ENCODE measurements at regions not wholly inside any gene's neighbourhood (a gene's known extent, or its start where the extent isn't known, plus 50 kb on each side); places are given as distances from the start of the nearest gene placed in this dataset.
"Not testable (repeated sequence)": the region's sequence is repeated elsewhere in the genome, so short reads cannot be mapped to it uniquely, and the experiment has no call there.

GRCh38 chr4:158353541-158354304 is 143.4 kb downstream of the TMEM144 start:
- CTCF ChIA-PET, result no interaction called here
- POLR2A ChIA-PET, result no interaction called here
- Histone ChIP-seq H3K4me1 (ENCODE audit: control insufficient read depth, insufficient read depth, low read length) (no peaks in the 10 kb centered on the region), H3K27ac (ENCODE audit: extremely low read depth, low read depth, low read length) (no peak overlapping the region), H3K36me3 (ENCODE audit: control insufficient read depth in 2 of 2, insufficient read depth in 1 of 2, low read length in 2 of 2) (no peaks in the 10 kb centered on the region), H3K9me3 (ENCODE audit: control insufficient read depth, insufficient read depth, low read depth, low read length) (no peaks in the 10 kb centered on the region), H3K4me3 (ENCODE audit: low read depth, low read length) (no peak overlapping the region)
- TF ChIP-seq ZNF521 (tag by site-specific recombination; IDR thresholded peaks at IDR 0.05) (no peak), ZNF426 (tag by site-specific recombination; IDR thresholded peaks at IDR 0.05) (no peak), ZNF664 (tag by site-specific recombination; IDR thresholded peaks at IDR 0.05) (no peak), ZNF292 (tag by site-specific recombination; IDR thresholded peaks at IDR 0.05; ENCODE audit: borderline replicate concordance, low read depth) (no peak), ZNF19 (tag by site-specific recombination; IDR thresholded peaks at IDR 0.05; ENCODE audit: low read depth) (no peak), ZNF449 (tag by site-specific recombination; IDR thresholded peaks at IDR 0.05) (no peak), KLF1 (tag by site-specific recombination; IDR thresholded peaks at IDR 0.05) (no peak), ZNF24 (tag by site-specific recombination; IDR thresholded peaks at IDR 0.05) (no peak), ZNF792 (tag by site-specific recombination; IDR thresholded peaks at IDR 0.05) (no peak), ZNF626 (tag by site-specific recombination; IDR thresholded peaks at IDR 0.05) (no peak), ZNF175 (tag by site-specific recombination; IDR thresholded peaks at IDR 0.05) (no peak), GFI1B (tag by site-specific recombination; IDR thresholded peaks at IDR 0.05) (no peak), ZNF112 (tag by site-specific recombination; IDR thresholded peaks at IDR 0.05) (no peak), ZFHX2 (tag by site-specific recombination; conservative IDR thresholded peaks at IDR 0.05) (no peak), SCRT1 (tag by site-specific recombination; IDR thresholded peaks at IDR 0.05; ENCODE audit: borderline replicate concordance) (no peak), ZNF624 (tag by site-specific recombination; IDR thresholded peaks at IDR 0.05) (no peak), OVOL3 (tag by site-specific recombination; IDR thresholded peaks at IDR 0.05) (no peak), ZNF768 (tag by site-specific recombination; IDR thresholded peaks at IDR 0.05) (no peak)
- TF ChIP-seq, protein P1, sequence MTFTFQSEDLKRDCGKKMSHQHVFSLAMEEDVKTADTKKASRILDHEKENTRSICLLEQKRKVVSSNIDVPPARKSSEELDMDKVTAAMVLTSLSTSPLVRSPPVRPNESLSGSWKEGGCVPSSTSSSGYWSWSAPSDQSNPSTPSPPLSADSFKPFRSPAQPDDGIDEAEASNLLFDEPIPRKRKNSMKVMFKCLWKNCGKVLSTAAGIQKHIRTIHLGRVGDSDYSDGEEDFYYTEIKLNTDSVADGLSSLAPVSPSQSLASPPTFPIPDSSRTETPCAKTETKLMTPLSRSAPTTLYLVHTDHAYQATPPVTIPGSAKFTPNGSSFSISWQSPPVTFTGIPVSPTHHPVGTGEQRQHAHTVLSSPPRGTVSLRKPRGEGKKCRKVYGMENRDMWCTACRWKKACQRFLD (tag by site-specific recombination; IDR thresholded peaks at IDR 0.05), result no peak

DNA sequence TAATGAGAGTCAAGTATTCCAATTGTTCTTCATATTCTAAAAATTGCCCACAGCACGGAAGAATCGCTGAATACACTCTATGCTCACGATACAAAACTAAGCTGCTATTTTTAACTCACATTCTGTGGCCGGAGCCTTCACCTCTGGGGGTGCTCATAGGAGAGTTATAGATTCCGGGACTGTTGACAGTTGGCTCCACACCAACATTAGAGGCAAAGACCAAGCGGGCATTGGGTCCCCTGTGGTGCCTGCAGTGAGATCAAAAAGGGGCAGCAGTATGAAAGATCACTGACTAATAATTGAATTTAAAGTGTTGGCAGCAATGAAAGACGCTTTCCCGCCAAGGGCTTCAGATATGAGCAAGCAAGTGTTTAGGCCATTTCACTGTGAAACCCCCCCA is 146.0 kb downstream of the TMEM144 start:
- ChIA-PET POLR2A (no interaction called here), CTCF (no interaction called here)
- H3K4me1 ChIP-seq (ENCODE audit: control insufficient read depth, insufficient read depth, low read length), result no peaks in the 10 kb centered on the region
- H3K4me3 ChIP-seq (ENCODE audit: low read depth, low read length), result no peak overlapping the region
- no peaks in the 10 kb centered on the region for H3K9me3 ChIP-seq (ENCODE audit: control insufficient read depth, insufficient read depth, low read depth, low read length)
- H3K27ac ChIP-seq (ENCODE audit: extremely low read depth, low read depth, low read length), result no peak overlapping the region
- no peak for TF ChIP-seq ZNF626 (tag by site-specific recombination; IDR thresholded peaks at IDR 0.05)
- no peak for TF ChIP-seq ZNF138 (tag by site-specific recombination; IDR thresholded peaks at IDR 0.05; ENCODE audit: borderline replicate concordance)
- no peak for TF ChIP-seq ZNF624 (tag by site-specific recombination; IDR thresholded peaks at IDR 0.05)
- TF ChIP-seq ZNF311 (tag by site-specific recombination; IDR thresholded peaks at IDR 0.05; ENCODE audit: borderline replicate concordance), result no peak
- H3K36me3 ChIP-seq (ENCODE audit: control insufficient read depth in 2 of 2, insufficient read depth in 1 of 2, low read length in 2 of 2), result no peaks in the 10 kb centered on the region

DNA sequence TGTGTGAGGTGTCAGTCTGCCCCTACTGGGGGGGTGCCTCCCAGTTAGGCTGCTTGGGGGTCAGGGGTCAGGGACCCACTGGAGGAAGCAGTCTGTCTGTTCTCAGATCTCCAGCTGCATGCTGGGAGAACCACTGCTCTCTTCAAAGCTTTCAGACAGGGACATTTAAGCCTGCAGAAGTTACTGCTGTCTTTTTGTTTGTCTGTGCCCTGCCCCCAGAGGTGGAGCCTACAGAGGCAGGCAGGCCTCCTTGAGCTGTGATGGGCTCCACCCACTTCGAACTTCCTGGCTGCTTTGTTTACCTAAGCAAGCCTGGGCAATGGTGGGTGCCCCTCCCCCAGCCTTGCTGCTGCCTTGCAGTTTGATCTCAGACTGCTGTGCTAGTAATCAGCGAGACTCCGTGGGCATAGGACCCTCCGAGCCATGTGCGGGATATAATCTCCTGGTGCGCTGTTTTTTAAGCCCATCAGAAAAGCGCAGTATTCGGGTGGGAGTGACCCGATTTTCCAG is 153.7 kb upstream of the RXFP1 start:
- H3K27ac ChIP-seq (ENCODE audit: extremely low read depth, low read depth, low read length); H3K4me1 ChIP-seq (ENCODE audit: control insufficient read depth, insufficient read depth, low read length); H3K4me3 ChIP-seq (ENCODE audit: low read depth, low read length); H3K9me3 ChIP-seq (ENCODE audit: control insufficient read depth, insufficient read depth, low read depth, low read length); H3K36me3 ChIP-seq (ENCODE audit: control insufficient read depth in 2 of 2, insufficient read depth in 1 of 2, low read length in 2 of 2); POLR2A ChIA-PET: not testable (repeated sequence)
- CTCF ChIA-PET, result interaction anchor here (0.7 kb wide), 1 partner anchor 1112 kb away, joined by 3 read pairs; no protein-coding TSS in a partner anchor
